Eye (tissue), 1 donor: ENCODE measurements at regions not wholly inside any gene's neighbourhood (a gene's known extent, or its start where the extent isn't known, plus 50 kb on each side); places are given as distances from the start of the nearest gene placed in this dataset.

Source experiments
- DNase-seq: peaks from one replicate; pipeline ENCODE4 v3.0.0-alpha.2; 2015

GRCh38 chr5:8332666-8333445, 463.9 kb downstream of the MTRR start:
- DNase-seq, result no peak

GRCh38 chr5:8333485-8333884, 464.5 kb downstream of the MTRR start:
- DNase-seq, result no peak

GRCh38 chr5:8333977-8334376, 465.0 kb downstream of the MTRR start:
- no peak for DNase-seq

GRCh38 chr5:8340261-8340660, 471.3 kb downstream of the MTRR start:
- DNase-seq, result no peak

GRCh38 chr5:8340739-8341344, 471.9 kb downstream of the MTRR start:
- peak; percentile 3 for DNase-seq

- no peak for DNase-seq
These were observed 472.5 kb downstream of the MTRR start for GRCh38 chr5:8341406-8341805.

GRCh38 chr5:8347984-8348383, 479.0 kb downstream of the MTRR start:
- DNase-seq, result no peak

GRCh38 chr5:8349855-8350254, 480.9 kb downstream of the MTRR start:
- no peak for DNase-seq

- DNase-seq, result no peak
These were observed 481.8 kb downstream of the MTRR start for GRCh38 chr5:8350644-8351339.

- DNase-seq, result no peak
These were observed 487.0 kb downstream of the MTRR start for GRCh38 chr5:8355981-8356380.

- no peak for DNase-seq
These were observed 491.1 kb downstream of the MTRR start for GRCh38 chr5:8360012-8360411.

GRCh38 chr5:8362495-8362894, 493.5 kb downstream of the MTRR start:
- no peak for DNase-seq

- no peak for DNase-seq
These were observed 494.2 kb downstream of the MTRR start for GRCh38 chr5:8363138-8363537.

- peak; percentile 53 for DNase-seq
These were observed 497.3 kb downstream of the MTRR start for GRCh38 chr5:8366266-8366665.

GRCh38 chr5:8376478-8376877, 507.5 kb downstream of the MTRR start:
- DNase-seq, result no peak

- no peak for DNase-seq
These were observed 513.0 kb downstream of the MTRR start for GRCh38 chr5:8381972-8382371.

GRCh38 chr5:8382456-8382855, 513.5 kb downstream of the MTRR start:
- DNase-seq, result no peak

GRCh38 chr5:8383616-8384015, 514.7 kb downstream of the MTRR start:
- DNase-seq, result no peak

- no peak for DNase-seq
These were observed 517.9 kb downstream of the MTRR start for GRCh38 chr5:8386719-8387288.

- peak; percentile 43 for DNase-seq
These were observed 523.0 kb downstream of the MTRR start for GRCh38 chr5:8391911-8392310.

- DNase-seq, result no peak
These were observed 524.3 kb downstream of the MTRR start for GRCh38 chr5:8393240-8393639.

- DNase-seq, result no peak
These were observed 526.0 kb downstream of the MTRR start for GRCh38 chr5:8394965-8395364.

GRCh38 chr5:8396246-8396645, 527.3 kb downstream of the MTRR start:
- DNase-seq, result no peak

GRCh38 chr5:8396756-8397155, 527.8 kb downstream of the MTRR start:
- DNase-seq, result no peak
